HEK293 (cell line): ENCODE measurements at regions not wholly inside any gene's neighbourhood (a gene's known extent, or its start where the extent isn't known, plus 50 kb on each side); places are given as distances from the start of the nearest gene placed in this dataset.

Source experiments
- CTCF ChIA-PET: fragments of 350-600 bp; formaldehyde crosslinking; extraction: SDS; loops from one replicate; lab custom pipeline; 2021; ENCODE audit warnings: antibody characterized with exemption; lab: Yijun Ruan, JAX
- POLR2A ChIA-PET: fragments of 300-600 bp; formaldehyde crosslinking; extraction: SDS; loops from one replicate; lab custom pipeline; 2020; ENCODE audit warnings: antibody characterized with exemption, inconsistent platforms; lab: Yijun Ruan, JAX
- H3K27ac ChIP-seq: fragments of 200-500 bp; sonication (Bioruptor generic); 2 replicates; pipeline ENCODE4 v1.5.1; 2014; ENCODE audit warnings: low read depth, low read length, control low read depth, inconsistent platforms; ENCODE audit errors: extremely low read depth
- H3K36me3 ChIP-seq, 2 experiments: fragments of 200-500 bp in 1 of 2; sonication (Bioruptor generic) in 1 of 2; 1 replicate in 1 of 2; 2 replicates in 1 of 2; pipeline ENCODE4 v1.5.1; 2014 to 2017; ENCODE audit warnings: inconsistent platforms in 2 of 2, low read length in 2 of 2; ENCODE audit not compliant: control insufficient read depth in 2 of 2, insufficient read depth in 1 of 2
- H3K4me1 ChIP-seq: fragments of 200-500 bp; sonication (Bioruptor generic); 2 replicates; pipeline ENCODE4 v1.5.1; 2014; ENCODE audit warnings: mild to moderate bottlenecking, low read length, inconsistent platforms; ENCODE audit not compliant: control insufficient read depth, insufficient read depth
- H3K4me3 ChIP-seq: 2 replicates; pipeline ENCODE4 v1.5.1; 2011; ENCODE audit warnings: low read depth, mild to moderate bottlenecking, control low read depth, low read length, moderate library complexity
- H3K9me3 ChIP-seq: fragments of 200-500 bp; sonication (Bioruptor generic); 2 replicates; pipeline ENCODE4 v1.5.1; 2014; ENCODE audit warnings: low read depth, low read length, inconsistent platforms; ENCODE audit not compliant: control insufficient read depth, insufficient read depth
- AEBP2 ChIP-seq: fragments of 450-650 bp; formaldehyde crosslinking; IDR thresholded peaks from 2 replicates; pipeline ENCODE4 v1.5.1; 2016; ENCODE audit warnings: missing biosample characterization, missing genetic modification characterization, borderline replicate concordance
- HOXA7 ChIP-seq: sonication (generic); formaldehyde crosslinking; IDR thresholded peaks from 2 replicates; pipeline ENCODE4 v1.8.1; 2022; ENCODE audit warnings: missing genetic modification reagents, borderline replicate concordance
- MYNN ChIP-seq: fragments of 450-650 bp; formaldehyde crosslinking; IDR thresholded peaks from 2 replicates; pipeline ENCODE4 v1.5.1; 2016; ENCODE audit warnings: missing biosample characterization, missing genetic modification characterization, borderline replicate concordance
- OSR2 ChIP-seq: fragments of 450-650 bp; formaldehyde crosslinking; IDR thresholded peaks from 2 replicates; pipeline ENCODE4 v1.5.1; 2016; ENCODE audit warnings: missing biosample characterization, missing genetic modification characterization
- YY1 ChIP-seq: fragments of 450-650 bp; formaldehyde crosslinking; IDR thresholded peaks from 2 replicates; pipeline ENCODE4 v1.5.1; 2018; ENCODE audit warnings: missing biosample characterization, missing genetic modification characterization
- ZBTB10 ChIP-seq: fragments of 450-650 bp; formaldehyde crosslinking; IDR thresholded peaks from 2 replicates; pipeline ENCODE4 v1.5.1; 2016; ENCODE audit warnings: missing biosample characterization, missing genetic modification characterization
- ZBTB26 ChIP-seq: fragments of 450-650 bp; formaldehyde crosslinking; optimal IDR thresholded peaks from 2 replicates; pipeline ENCODE3; 2016; ENCODE audit warnings: missing biosample characterization, mild to moderate bottlenecking, missing genetic modification characterization
- ZBTB6 ChIP-seq: fragments of 450-650 bp; formaldehyde crosslinking; IDR thresholded peaks from 2 replicates; pipeline ENCODE4 v1.5.1; 2017; ENCODE audit warnings: missing biosample characterization, missing genetic modification characterization
- ZBTB7A ChIP-seq: fragments of 450-650 bp; formaldehyde crosslinking; IDR thresholded peaks from 2 replicates; pipeline ENCODE4 v1.5.1; 2016; ENCODE audit warnings: low read depth, missing biosample characterization, missing genetic modification characterization
- ZFHX2 ChIP-seq: fragments of 450-650 bp; formaldehyde crosslinking; conservative IDR thresholded peaks from 2 replicates; pipeline ENCODE4 v1.5.1; 2016; ENCODE audit warnings: missing biosample characterization, missing genetic modification characterization
- ZIC2 ChIP-seq: fragments of 450-650 bp; formaldehyde crosslinking; IDR thresholded peaks from 2 replicates; pipeline ENCODE4 v1.5.1; 2016; ENCODE audit warnings: missing biosample characterization, missing genetic modification characterization
- ZNF174 ChIP-seq: fragments of 450-650 bp; formaldehyde crosslinking; IDR thresholded peaks from 2 replicates; pipeline ENCODE4 v1.5.0; 2017; ENCODE audit warnings: missing biosample characterization, mild to moderate bottlenecking, missing genetic modification characterization
- ZNF175 ChIP-seq: fragments of 450-650 bp; formaldehyde crosslinking; IDR thresholded peaks from 2 replicates; pipeline ENCODE4 v1.5.1; 2016; ENCODE audit warnings: missing biosample characterization, missing genetic modification characterization
- ZNF19 ChIP-seq: fragments of 450-650 bp; formaldehyde crosslinking; IDR thresholded peaks from 2 replicates; pipeline ENCODE4; 2016; ENCODE audit warnings: missing biosample characterization, missing genetic modification characterization, low read depth
- ZNF239 ChIP-seq: fragments of 450-650 bp; formaldehyde crosslinking; IDR thresholded peaks from 2 replicates; pipeline ENCODE4 v1.5.1; 2016; ENCODE audit warnings: missing biosample characterization, missing genetic modification characterization
- ZNF292 ChIP-seq: fragments of 450-650 bp; formaldehyde crosslinking; IDR thresholded peaks from 2 replicates; pipeline ENCODE4 v1.5.1; 2016; ENCODE audit warnings: low read depth, missing biosample characterization, missing genetic modification characterization, borderline replicate concordance
- ZNF302 ChIP-seq: fragments of 450-650 bp; formaldehyde crosslinking; IDR thresholded peaks from 2 replicates; pipeline ENCODE4 v1.5.1; 2016; ENCODE audit warnings: missing biosample characterization, missing genetic modification characterization, low read depth
- ZNF350 ChIP-seq: fragments of 450-650 bp; formaldehyde crosslinking; IDR thresholded peaks from 2 replicates; pipeline ENCODE4 v1.5.0; 2017; ENCODE audit warnings: missing biosample characterization, mild to moderate bottlenecking, missing genetic modification characterization
- ZNF473 ChIP-seq: fragments of 450-650 bp; formaldehyde crosslinking; IDR thresholded peaks from 2 replicates; pipeline ENCODE4 v1.5.1; 2017; ENCODE audit warnings: missing biosample characterization, missing genetic modification characterization
- ZNF560 ChIP-seq: fragments of 450-650 bp; formaldehyde crosslinking; IDR thresholded peaks from 2 replicates; pipeline ENCODE4 v1.5.1; 2017; ENCODE audit warnings: missing biosample characterization, missing genetic modification characterization, borderline replicate concordance
- ZNF571 ChIP-seq: fragments of 450-650 bp; formaldehyde crosslinking; IDR thresholded peaks from 2 replicates; pipeline ENCODE4 v1.5.0; 2017; ENCODE audit warnings: missing biosample characterization, missing genetic modification characterization
- ZNF654 ChIP-seq: fragments of 450-650 bp; formaldehyde crosslinking; IDR thresholded peaks from 2 replicates; pipeline ENCODE4 v1.5.1; 2016; ENCODE audit warnings: low read depth, missing biosample characterization, missing genetic modification characterization
- TF ChIP-seq, protein P1 (sequence below): fragments of 450-650 bp; formaldehyde crosslinking; IDR thresholded peaks from 2 replicates; pipeline ENCODE4 v1.5.1; 2016; ENCODE audit warnings: missing biosample characterization, missing genetic modification characterization
- TF ChIP-seq, protein P2 (sequence below): fragments of 450-650 bp; formaldehyde crosslinking; IDR thresholded peaks from 2 replicates; pipeline ENCODE4 v1.5.1; 2016; ENCODE audit warnings: missing biosample characterization, missing genetic modification characterization

DNA sequence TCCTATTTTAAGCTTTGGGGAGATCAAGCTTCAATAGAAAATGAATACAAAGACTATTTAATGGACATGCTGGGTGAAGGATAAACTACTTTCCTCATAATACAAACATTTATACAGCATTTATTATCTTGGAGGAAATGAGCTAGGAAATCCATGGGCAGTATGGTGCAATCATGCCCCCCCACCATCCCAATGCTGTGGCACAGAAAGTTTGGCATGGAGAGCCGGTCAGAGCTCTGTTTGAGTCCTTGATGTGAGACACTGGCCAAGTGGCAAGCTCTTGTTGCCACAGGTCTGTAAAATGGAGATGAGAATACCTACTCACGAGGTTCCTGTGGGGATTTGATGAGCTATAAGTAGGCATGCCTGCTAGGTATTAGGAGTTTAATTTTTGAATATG, 120.6 kb downstream of the MAB21L3 start (continued):
- no peak for TF ChIP-seq HOXA7 (CRISPR knock-in tag)

- no peak overlapping the region for H3K4me3 ChIP-seq
- TF ChIP-seq ZBTB26 (no peak), YY1 (tag by site-specific recombination) (no peak), ZBTB6 (tag by site-specific recombination) (no peak), ZNF560 (tag by site-specific recombination) (no peak), ZIC2 (tag by site-specific recombination) (peak; percentile 93), ZBTB7A (no peak)
- TF ChIP-seq, all 188 proteins: peak for 1
- Histone ChIP-seq H3K36me3 (no peaks in the 10 kb centered on the region), H3K27ac (no peak overlapping the region), H3K9me3 (no peaks in the 10 kb centered on the region), H3K4me1 (no peaks in the 10 kb centered on the region)
- ChIA-PET CTCF (interaction anchor here (1.2 to 2.9 kb wide), 2 partner anchors 252 to 266 kb away, joined by 3 to 8 read pairs; no protein-coding TSS in a partner anchor), POLR2A (interaction anchor here (0.8 kb wide), 1 partner anchor 147 kb away, joined by 3 read pairs; no protein-coding TSS in a partner anchor)
Observed at GRCh38 chr1:116232989-116233514, 121.9 kb downstream of the MAB21L3 start.

DNA sequence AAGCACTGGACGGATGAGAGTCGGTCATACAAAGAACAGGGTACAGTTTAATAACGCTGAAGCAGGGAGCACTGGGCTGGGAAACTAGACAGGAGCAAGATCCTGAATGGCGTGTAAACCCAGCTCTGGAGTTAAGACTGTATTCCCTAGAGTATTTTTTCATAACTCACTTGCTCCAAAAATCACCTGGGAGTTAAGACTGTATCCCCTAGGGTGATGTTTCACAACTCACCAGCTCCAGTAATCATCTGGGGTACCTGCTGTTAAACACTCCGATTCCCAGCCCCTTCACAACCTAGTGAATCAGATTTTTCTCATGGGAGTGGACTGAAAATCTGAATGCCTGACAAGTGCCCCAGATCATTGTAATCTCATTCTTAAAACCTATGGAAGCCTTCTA, 123.2 kb downstream of the MAB21L3 start:
- TF ChIP-seq ZBTB10 (tag by site-specific recombination): no peak
- TF ChIP-seq, protein P1, sequence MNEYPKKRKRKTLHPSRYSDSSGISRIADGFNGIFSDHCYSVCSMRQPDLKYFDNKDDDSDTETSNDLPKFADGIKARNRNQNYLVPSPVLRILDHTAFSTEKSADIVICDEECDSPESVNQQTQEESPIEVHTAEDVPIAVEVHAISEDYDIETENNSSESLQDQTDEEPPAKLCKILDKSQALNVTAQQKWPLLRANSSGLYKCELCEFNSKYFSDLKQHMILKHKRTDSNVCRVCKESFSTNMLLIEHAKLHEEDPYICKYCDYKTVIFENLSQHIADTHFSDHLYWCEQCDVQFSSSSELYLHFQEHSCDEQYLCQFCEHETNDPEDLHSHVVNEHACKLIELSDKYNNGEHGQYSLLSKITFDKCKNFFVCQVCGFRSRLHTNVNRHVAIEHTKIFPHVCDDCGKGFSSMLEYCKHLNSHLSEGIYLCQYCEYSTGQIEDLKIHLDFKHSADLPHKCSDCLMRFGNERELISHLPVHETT (tag by site-specific recombination): no peak
- TF ChIP-seq ZNF654: no peak
- TF ChIP-seq ZNF350: no peak
- TF ChIP-seq AEBP2 (tag by site-specific recombination): no peak
- no peak for TF ChIP-seq ZFHX2
- TF ChIP-seq ZNF571 (tag by site-specific recombination): no peak
- TF ChIP-seq ZNF175 (tag by site-specific recombination): no peak
- no peak for TF ChIP-seq ZNF239
- no peak for TF ChIP-seq OSR2 (tag by site-specific recombination)
- TF ChIP-seq ZNF174 (tag by site-specific recombination): no peak
- no peak for TF ChIP-seq ZNF19 (tag by site-specific recombination)
- no peak for TF ChIP-seq ZNF473 (tag by site-specific recombination)
- no peak for TF ChIP-seq MYNN (tag by site-specific recombination)
- no peak for TF ChIP-seq ZNF292 (tag by site-specific recombination)
- no peak for TF ChIP-seq ZNF302 (tag by site-specific recombination)
- TF ChIP-seq, protein P2, sequence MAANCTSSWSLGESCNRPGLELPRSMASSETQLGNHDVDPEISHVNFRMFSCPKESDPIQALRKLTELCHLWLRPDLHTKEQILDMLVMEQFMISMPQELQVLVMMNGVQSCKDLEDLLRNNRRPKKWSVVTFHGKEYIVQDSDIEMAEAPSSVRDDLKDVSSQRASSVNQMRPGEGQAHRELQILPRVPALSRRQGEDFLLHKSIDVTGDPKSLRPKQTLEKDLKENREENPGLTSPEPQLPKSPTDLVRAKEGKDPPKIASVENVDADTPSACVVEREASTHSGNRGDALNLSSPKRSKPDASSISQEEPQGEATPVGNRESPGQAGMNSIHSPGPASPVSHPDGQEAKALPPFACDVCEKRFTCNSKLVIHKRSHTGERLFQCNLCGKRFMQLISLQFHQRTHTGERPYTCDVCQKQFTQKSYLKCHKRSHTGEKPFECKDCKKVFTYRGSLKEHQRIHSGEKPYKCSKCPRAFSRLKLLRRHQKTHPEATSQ: no peak
- POLR2A ChIA-PET: no interaction called here
- CTCF ChIA-PET: interaction anchor here (0.6 to 1.2 kb wide), 6 partner anchors 32 to 265 kb away, joined by 3 read pairs; no protein-coding TSS in a partner anchor
- Histone ChIP-seq H3K27ac (no peak overlapping the region), H3K9me3 (no peaks in the 10 kb centered on the region), H3K36me3 (no peaks in the 10 kb centered on the region), H3K4me1 (no peaks in the 10 kb centered on the region), H3K4me3 (no peak overlapping the region)
